GM18909 (cell line): ENCODE measurements at regions not wholly inside any gene's neighbourhood (a gene's known extent, or its start where the extent isn't known, plus 50 kb on each side); places are given as distances from the start of the nearest gene placed in this dataset.
"Not testable (repeated sequence)": the region's sequence is repeated elsewhere in the genome, so short reads cannot be mapped to it uniquely, and the experiment has no call there.

Experiments used
- ATAC-seq: cut with Tn5 transposase; IDR thresholded peaks from one replicate; pipeline ENCODE4 v1.9.1; 2021; ENCODE audit warnings: mild to moderate bottlenecking; ENCODE audit not compliant: unreplicated experiment, poor library complexity

GRCh38 chr14:25461780-25462179 is 411.8 kb upstream of the STXBP6 start:
- ATAC-seq = no peak

- ATAC-seq = no peak
Measured at GRCh38 chr14:25444381-25444780, 394.4 kb upstream of the STXBP6 start.

- ATAC-seq = not testable (repeated sequence)
Measured at GRCh38 chr14:25440382-25440781, 390.4 kb upstream of the STXBP6 start.

- no peak for ATAC-seq
Measured at GRCh38 chr14:25436906-25437305, 387.0 kb upstream of the STXBP6 start.

- no peak for ATAC-seq
Measured at GRCh38 chr14:25436288-25436875, 386.4 kb upstream of the STXBP6 start.

GRCh38 chr14:25431211-25432076 is 381.5 kb upstream of the STXBP6 start:
- no peak for ATAC-seq

- ATAC-seq = no peak
Measured at GRCh38 chr14:25430808-25431207, 380.9 kb upstream of the STXBP6 start.

GRCh38 chr14:25412998-25413397 is 363.1 kb upstream of the STXBP6 start:
- no peak for ATAC-seq

- ATAC-seq = no peak
Measured at GRCh38 chr14:25411781-25412757, 362.1 kb upstream of the STXBP6 start.

GRCh38 chr14:25406818-25407217 is 356.9 kb upstream of the STXBP6 start:
- no peak for ATAC-seq

GRCh38 chr14:25400607-25401206 is 350.8 kb upstream of the STXBP6 start:
- peak; percentile 84 for ATAC-seq

GRCh38 chr14:25396128-25396527 is 346.2 kb upstream of the STXBP6 start:
- peak; percentile 61 for ATAC-seq

GRCh38 chr14:25394791-25395391 is 344.9 kb upstream of the STXBP6 start:
- ATAC-seq = no peak

GRCh38 chr14:25394356-25394755 is 344.4 kb upstream of the STXBP6 start:
- no peak for ATAC-seq

- no peak for ATAC-seq
Measured at GRCh38 chr14:25389948-25390347, 340.0 kb upstream of the STXBP6 start.

GRCh38 chr14:25381498-25381897 is 331.6 kb upstream of the STXBP6 start:
- ATAC-seq = no peak

- no peak for ATAC-seq
Measured at GRCh38 chr14:25375639-25376038, 325.7 kb upstream of the STXBP6 start.

GRCh38 chr14:25371068-25371467 is 321.1 kb upstream of the STXBP6 start:
- ATAC-seq = no peak

- ATAC-seq = not testable (repeated sequence)
Measured at GRCh38 chr14:25370057-25370456, 320.1 kb upstream of the STXBP6 start.

- no peak for ATAC-seq
Measured at GRCh38 chr14:25358330-25358729, 308.4 kb upstream of the STXBP6 start.
